Stimulated activated CD4-positive, alpha-beta T cell treated with anti-CD3 and anti-CD28 coated beads, Interleukin-1b, Interleukin-23, amount 100 ng/mL, for 24 hours (primary cell): ENCODE measurements at regions not wholly inside any gene's neighbourhood (a gene's known extent, or its start where the extent isn't known, plus 50 kb on each side); places are given as distances from the start of the nearest gene placed in this dataset.
"Not testable (repeated sequence)": the region's sequence is repeated elsewhere in the genome, so short reads cannot be mapped to it uniquely, and the experiment has no call there.

Experiments used
- DNase-seq, 4 experiments: peaks; one replicate each; pipeline ENCODE4 v3.0.0-alpha.2; 2020; ENCODE audit warnings: low read depth in 4 of 4, low spot score in 1 of 4

DNA sequence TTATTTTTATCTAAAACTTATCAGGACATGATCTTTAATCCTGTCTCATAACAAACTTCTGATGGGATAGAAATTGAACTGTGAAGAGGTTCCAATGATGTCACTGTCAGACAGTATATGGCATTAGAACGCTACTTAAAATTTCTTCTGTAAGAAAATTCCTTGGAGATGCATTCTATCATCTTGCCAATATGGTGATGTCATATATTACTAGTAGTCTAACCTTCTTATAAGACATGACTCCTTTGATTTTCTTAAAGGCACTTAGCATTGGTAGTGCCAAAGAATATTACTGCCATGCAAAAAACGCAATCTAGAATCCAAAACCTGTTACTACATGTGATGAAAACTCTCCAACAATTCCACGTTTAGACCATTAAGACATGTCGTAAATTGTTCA, 131.1 kb downstream of the SLC25A46 start:
- no peak for DNase-seq

- DNase-seq: no peak
These were observed 133.4 kb downstream of the SLC25A46 start for GRCh38 chr5:110872200-110872599.

GRCh38 chr5:110872963-110873362, 134.2 kb downstream of the SLC25A46 start:
- DNase-seq: no peak

DNA sequence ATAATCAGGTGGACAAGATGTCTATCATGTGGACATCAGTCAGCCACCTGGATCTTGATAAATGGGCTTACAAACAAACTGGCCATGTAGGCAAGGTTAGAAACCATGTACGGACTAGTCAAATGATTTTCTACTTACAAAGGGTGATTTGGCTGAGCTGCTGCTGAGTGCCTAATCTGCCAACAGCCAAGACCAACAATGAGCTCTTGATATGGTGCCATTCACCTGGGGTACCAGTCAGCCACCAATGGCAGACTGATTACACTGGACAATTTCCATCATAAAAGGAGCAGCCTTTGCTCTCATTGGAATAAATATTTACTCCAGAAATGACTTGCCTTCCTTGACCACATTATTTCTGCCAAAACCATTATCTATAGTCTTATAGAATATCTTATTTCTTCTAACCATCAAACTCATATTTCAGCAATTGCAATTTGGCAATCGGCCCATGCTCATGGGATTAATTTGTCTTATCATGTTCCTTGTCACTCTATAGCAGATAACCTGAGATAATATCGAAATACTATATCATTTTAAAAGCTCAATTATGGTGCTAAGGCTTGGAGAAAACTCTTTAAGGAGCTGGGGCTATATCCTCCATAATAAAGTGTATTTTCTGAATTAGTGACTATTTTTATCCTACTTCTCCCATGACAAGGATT, 135.1 kb downstream of the SLC25A46 start:
- DNase-seq: no peak

DNA sequence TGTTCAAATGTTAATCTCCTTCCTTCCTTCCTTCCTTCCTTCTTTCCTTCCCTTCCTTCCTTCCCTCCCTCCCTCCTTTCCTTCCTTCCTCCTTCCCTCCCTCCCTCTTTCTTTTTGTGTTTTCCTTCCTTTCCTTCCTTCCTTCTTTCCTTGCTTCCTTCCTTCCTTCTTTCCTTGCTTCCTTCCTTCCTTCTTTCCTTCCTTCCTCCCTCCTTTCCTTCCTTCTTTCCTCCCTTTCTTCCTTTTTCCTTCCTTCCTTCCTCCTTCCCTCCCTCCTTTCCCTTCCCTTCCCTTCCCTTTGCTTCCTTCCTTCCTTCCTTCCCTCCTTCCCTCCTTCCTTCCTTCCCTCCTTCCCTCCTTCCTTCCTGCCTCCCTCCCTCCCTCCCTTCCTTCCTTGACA, 136.3 kb downstream of the SLC25A46 start:
- not testable (repeated sequence) for DNase-seq

- no peak for DNase-seq
These were observed 139.3 kb downstream of the SLC25A46 start for GRCh38 chr5:110878115-110878514.

GRCh38 chr5:110879675-110880074, 140.9 kb downstream of the SLC25A46 start:
- no peak for DNase-seq

DNA sequence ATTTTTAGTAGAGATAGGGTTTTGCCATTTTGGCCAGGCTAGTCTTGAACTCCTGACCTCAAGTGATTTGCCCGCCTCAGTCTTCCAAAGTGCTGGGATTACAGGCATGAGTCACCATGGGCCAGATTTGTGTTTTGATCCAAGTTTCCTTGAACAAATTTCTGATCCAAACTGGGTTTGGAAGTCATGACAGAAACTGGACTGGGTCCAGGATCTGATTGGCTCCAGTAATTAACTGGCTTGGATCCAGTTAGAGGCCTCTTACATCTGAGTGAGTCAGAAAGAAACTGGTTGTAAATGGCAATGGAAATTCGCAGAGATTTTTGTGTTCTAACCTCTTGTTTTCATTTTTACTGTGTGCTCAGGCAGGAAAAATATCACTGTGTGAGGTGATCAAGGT, 141.6 kb downstream of the SLC25A46 start:
- DNase-seq: no peak

GRCh38 chr5:110884005-110884404, 145.2 kb downstream of the SLC25A46 start:
- no peak for DNase-seq

DNA sequence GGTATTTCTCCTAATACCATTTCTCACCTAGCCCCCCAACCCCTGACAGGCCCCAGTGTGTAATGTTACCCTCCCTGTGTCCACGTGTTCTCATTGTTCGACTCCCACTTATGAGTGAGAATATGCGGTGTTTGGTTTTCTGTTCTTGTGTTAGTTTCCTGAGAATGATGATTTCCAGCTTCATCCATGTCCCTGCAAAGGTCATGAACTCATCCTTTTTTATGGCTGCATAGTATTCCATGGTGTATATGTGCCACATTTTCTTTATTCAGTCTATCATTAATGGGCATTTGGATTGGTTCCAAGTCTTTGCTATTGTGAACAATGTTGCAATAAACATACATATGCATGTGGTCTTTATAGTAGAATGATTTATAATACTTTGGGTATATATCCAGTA, 148.4 kb downstream of the SLC25A46 start:
- DNase-seq: not testable (repeated sequence)

DNA sequence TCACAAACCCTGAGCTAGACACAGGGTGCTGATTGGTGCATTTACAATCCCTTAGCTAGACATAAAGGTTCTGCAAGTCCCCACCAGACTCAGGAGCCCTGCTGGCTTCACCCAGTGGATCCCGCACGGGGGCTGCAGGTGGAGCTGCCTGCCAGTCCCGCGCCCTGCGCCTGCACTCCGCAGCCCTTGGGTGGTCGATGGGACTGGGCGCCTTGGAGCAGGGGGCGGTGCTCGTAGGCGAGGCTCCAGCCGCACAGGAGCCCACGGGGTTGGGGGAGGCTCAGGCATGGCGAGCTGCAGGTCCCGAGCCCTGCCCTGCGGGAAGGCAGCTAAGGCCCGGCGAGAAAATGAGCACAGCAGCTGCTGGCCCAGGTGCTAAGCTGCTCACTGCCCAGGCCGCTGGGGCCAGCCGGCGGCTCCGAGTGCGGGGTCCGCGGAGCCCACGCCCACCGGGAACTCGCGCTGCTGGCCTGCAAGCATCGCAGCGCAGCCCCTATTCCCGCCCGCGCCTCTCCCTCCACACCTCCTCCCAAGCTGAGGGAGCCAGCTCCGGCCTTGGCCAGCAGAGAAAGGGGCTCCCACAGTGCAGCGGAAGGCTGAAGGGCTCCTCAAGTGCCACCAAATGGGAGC, 155.2 kb downstream of the SLC25A46 start:
- DNase-seq: not testable (repeated sequence)

DNA sequence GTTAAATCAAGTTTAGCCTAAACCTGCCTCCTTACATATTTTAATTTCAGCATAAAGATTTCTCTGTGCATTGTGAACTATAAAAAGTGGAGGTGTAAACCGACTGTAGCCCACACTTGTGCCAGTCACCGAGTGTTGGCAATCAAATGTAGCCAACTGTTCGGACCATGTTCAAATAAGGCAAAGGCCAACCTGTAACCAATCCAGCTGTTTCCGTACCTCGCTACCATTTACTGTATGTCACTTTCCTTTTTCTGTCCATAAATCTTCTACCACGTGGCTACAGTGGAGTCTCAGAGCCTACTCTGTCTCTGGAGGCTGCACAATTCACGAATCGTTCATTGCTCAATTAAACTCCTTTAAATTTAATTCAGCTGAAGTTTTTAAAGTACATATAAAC, 156.0 kb downstream of the SLC25A46 start:
- DNase-seq: no peak

- no peak for DNase-seq
These were observed 158.1 kb downstream of the SLC25A46 start for GRCh38 chr5:110896901-110897300.

DNA sequence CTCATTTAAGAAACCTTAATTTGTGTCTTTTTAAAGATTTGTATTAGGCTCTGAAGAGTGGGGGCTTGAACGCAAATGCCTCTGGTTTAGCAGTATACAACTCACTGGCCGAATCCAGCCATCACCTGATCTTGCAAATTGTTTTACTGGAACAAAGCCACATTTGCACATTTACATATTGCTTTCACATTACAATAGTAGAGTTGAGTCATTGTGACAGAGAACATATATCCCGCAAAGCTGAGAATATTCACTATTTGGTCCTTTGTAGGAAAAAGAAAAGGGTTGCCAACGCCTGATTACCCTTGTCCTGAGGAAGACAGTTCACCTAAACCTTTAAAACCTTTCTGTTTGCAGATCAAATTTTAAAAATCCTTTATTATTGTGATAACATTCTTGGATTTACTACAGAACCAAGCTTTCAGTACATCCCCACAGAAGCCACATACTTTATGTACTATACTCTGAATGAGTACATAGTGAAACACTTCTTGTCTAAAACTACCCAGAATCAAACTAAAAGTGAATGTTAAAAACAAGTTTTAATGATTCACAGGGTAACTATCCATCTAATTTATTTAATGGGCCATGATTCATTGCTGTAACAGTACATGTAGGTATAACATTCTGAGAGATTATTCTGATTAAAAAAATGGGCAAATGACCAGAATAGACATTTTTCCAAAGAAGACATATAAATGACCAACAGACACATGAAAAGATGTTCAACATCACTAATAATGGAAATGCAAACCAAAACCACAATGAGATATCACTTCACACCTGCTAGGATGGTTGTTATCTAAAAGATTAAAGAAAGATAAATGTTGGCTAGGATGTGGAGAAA, 161.0 kb downstream of the SLC25A46 start:
- DNase-seq: no peak

DNA sequence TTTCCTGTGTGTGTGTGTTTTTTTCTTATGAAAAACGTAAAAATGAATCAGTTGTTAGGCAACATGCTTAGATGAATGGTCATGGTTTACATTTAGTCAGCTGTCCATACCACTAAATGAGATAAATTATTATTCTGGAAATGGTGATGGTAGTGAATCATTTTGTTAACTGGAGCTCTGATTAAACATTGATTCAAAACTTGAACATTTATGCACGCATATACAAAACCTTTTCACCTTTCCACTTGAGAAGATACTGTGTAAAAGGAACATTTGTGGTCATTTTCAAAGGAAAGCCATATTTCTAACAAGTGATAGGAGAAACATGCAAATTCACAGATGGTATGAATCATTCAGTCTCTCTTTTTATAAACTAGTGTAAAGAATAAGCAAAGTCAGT, 162.0 kb downstream of the SLC25A46 start:
- no peak for DNase-seq

- DNase-seq: no peak
These were observed 165.2 kb downstream of the SLC25A46 start for GRCh38 chr5:110903966-110904365.

GRCh38 chr5:110908848-110909247, 162.7 kb upstream of the TSLP start:
- no peak for DNase-seq

DNA sequence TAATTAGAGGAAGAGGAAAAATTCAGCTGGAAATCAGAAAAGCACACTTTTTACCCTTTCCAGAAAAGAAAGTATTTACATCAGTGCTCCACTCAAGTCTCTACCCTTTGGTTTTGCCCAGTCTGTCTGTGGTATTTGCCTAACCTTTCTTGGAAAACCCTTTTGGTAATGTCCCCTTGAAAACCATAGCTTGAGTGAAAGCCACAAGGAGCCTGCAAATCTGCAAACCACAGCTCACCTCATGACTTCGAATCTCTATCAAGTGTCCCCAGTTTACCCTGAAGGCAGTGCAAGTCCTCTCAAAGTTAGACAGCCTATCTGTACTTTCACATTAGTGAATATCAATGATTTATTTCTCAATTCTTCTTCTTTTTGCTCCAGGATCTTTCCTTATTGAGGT, 162.1 kb upstream of the TSLP start:
- no peak for DNase-seq

GRCh38 chr5:110909950-110910349, 161.6 kb upstream of the TSLP start:
- no peak for DNase-seq

DNA sequence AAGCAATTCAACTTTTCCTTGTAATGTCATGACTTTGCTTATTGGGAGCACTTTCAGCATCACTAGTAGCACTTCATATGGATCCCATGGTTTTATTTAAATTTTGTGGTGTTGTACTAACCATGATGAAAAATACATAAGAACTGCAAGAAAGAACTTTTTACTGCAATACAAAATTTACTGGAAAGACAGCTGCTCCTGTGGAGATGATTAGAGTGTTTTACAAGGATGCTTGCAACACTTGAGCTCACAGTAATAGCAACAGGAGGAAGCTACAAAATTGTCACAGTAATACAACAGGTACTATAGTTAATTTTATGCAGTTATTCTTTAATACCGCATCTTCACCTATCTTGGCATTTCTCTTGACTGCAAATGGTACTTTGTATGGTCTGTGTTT, 158.3 kb upstream of the TSLP start:
- DNase-seq: no peak

GRCh38 chr5:110916381-110917049, 155.0 kb upstream of the TSLP start:
- DNase-seq: no peak
